HG03457 (cell line): ENCODE measurements at regions not wholly inside any gene's neighbourhood (a gene's known extent, or its start where the extent isn't known, plus 50 kb on each side); places are given as distances from the start of the nearest gene placed in this dataset.

Experiments used
- ATAC-seq: cut with Tn5 transposase; IDR thresholded peaks from one replicate; pipeline ENCODE4 v1.9.1; 2021; ENCODE audit warnings: moderate number of reproducible peaks; ENCODE audit not compliant: unreplicated experiment

DNA sequence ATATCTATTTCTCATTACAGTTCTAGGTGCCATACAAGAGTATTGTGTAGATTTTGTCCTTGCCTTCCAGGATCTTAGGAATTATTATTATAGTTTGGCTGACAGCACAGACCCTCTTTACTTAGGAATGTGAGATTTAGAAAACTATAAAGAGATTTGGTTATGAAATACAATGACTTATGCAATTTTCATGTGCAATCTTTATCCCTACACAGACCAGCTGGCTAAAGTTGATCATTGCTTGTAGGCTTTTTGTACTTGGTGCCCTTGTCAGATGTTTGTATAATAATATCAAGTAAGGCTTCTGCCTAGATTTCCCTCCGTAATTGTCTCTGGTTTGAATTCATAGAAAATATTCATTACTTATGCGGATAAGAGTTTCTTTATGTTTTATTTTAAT is 174.5 kb upstream of the GAP43 start:
- ATAC-seq, result no peak

DNA sequence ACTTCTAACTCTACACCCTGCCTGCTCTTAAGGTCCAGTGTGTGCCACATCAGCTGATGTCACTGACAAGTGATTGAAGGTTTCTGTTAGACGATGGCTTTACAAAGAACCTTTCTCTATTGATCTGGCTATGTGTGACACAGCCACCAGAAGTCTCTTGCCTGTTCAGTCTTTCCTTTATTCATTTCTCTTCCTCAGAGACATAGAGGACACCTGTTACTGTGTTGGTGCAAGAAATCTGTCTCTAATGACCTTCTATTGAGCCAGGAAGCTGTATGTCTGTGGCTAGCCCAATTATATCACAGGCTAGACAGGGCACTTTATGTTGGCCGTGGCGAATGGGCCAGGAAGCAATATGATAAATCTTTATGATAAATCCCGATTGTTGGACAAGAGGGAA is 173.3 kb upstream of the GAP43 start:
- ATAC-seq, result no peak

GRCh38 chr3:115464036-115464435 is 159.3 kb upstream of the GAP43 start:
- ATAC-seq, result no peak

GRCh38 chr3:115469649-115470048 is 153.7 kb upstream of the GAP43 start:
- ATAC-seq, result peak; percentile 58

DNA sequence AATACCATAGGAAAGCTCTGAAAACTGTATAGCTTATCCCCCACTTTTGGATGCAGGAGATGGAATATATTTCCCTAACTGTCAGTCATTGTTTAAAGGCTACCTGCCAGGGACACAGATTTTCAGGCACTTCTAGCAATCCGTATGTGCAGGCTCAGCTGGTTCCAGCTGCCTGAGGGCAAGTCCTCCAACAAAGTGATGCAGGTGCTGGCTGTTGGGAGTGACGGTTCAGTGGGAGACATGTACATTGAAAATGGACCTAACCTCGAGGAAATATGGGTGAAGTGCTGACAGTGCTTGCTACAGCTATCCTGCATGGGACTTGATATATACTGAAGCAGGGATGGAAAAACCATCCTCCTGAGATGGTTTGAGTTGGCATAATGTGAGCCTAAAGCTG is 153.1 kb upstream of the GAP43 start:
- ATAC-seq, result no peak

GRCh38 chr3:115475178-115476041 is 147.9 kb upstream of the GAP43 start:
- no peak for ATAC-seq

DNA sequence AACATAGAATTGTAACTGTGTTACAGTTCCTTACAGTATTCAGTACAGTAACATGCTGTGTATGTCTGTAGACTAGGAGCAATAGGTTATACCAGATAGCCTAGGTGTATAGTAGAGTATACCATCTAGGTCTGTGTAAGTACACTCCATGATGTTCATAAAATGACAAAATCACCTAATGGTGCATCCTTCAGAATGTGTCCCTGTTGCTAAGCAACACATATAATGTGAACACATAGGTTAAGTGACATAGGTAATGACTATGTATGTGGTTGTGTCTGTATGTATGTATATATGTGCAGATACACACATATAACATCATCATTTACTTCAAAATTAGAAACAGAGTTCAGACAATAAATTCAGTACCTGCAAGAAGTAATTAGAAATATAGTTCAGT is 146.8 kb upstream of the GAP43 start:
- ATAC-seq, result no peak

GRCh38 chr3:115478359-115478758 is 145.0 kb upstream of the GAP43 start:
- no peak for ATAC-seq

DNA sequence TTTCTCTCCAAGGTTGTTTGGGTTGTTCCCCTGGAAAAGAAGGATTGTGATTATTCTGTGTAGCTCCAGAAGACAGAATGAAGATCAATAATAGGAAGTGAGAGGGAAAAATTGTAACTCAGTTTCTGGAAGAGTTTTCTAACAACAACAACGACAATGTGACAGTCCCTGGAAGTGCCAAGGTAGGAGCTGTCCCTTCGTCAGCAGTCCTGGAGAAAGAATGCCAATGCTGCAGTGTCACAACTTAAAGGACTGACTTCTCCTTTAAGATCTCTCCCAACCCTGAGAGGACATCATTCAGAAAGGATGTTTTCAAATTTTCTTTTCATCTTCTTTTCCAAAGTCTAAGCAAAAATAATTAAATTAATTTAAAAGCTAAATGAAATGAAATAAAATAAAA is 136.4 kb upstream of the GAP43 start:
- no peak for ATAC-seq

DNA sequence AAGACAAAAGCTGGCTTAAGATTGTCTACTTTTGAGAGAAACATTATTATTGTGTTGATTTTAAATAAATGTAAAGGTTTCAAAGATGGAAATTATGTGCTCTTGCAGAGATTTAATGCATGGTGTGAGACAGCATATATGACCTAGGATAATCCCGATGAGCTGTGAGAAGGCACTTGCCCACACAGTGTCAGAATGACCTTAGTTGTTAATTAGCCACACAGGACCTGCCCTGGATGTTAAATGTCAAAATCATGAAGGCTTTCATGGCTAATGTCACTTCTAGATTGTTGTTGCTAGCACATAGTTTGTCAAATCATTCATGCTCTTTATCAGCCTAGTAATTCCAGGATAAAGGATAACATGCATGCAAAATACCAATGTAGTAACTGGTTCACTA is 135.3 kb upstream of the GAP43 start:
- no peak for ATAC-seq

GRCh38 chr3:115488409-115488808 is 134.9 kb upstream of the GAP43 start:
- no peak for ATAC-seq

GRCh38 chr3:115494826-115495225 is 128.5 kb upstream of the GAP43 start:
- no peak for ATAC-seq

GRCh38 chr3:115498421-115498820 is 124.9 kb upstream of the GAP43 start:
- no peak for ATAC-seq

DNA sequence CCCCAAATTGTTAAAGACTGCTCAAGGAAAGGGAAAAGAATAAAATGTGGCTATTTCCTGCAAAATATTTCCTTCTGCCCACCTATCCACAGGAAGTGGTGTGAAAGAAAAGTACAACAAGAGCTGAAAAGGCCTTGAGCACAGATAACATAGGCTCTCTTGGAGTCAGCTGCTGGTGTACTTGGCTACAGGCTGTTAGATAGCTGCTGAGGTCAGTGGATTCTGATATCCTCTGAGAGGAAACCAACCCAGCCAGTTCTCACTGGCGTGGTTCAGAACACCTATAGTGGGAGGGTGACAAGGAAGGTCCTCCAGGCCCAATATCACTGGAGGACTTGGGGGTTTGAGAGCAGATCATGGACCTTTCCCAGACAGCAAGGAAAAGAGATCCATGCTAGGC is 124.4 kb upstream of the GAP43 start:
- no peak for ATAC-seq

GRCh38 chr3:115499666-115500065 is 123.6 kb upstream of the GAP43 start:
- ATAC-seq, result no peak

- no peak for ATAC-seq
Observed at GRCh38 chr3:115500795-115501194, 122.5 kb upstream of the GAP43 start.

- no peak for ATAC-seq
Observed at GRCh38 chr3:115502128-115502527, 121.2 kb upstream of the GAP43 start.

- ATAC-seq, result no peak
Observed at GRCh38 chr3:115503394-115503793, 119.9 kb upstream of the GAP43 start.

- ATAC-seq, result no peak
Observed at GRCh38 chr3:115508562-115508961, 114.7 kb upstream of the GAP43 start.

- ATAC-seq, result no peak
Observed at GRCh38 chr3:115512565-115513415, 110.5 kb upstream of the GAP43 start.

- no peak for ATAC-seq
Observed at GRCh38 chr3:115513416-115513800, 109.9 kb upstream of the GAP43 start.

DNA sequence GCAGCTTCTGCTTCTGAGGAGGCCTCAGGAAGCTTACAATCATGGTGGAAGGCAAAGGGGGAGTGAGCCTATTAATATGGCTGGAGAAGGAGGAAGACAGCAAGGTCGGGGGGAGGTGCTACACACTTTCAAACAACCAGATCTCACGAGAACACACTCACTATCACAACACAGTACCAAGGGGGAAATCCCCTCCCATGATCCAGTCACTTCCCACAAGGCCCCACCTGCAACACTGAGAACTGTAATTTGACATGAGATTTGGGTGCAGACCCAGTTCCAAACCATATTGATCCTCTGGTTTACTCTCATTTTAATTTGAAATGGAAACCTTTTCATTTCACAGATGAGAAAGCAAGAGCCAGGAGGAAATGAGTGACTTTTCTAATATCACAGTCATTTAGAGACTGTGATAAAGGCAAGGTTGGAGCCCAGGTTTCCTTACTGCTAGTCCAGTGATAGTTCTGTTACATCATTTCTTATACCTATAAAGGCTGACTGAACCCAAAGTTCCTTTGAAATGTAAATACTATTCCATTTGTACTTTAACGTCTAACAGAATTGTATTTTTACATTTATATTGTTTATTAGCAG is 105.8 kb upstream of the GAP43 start:
- ATAC-seq, result no peak
